Left ventricle myocardium inferior (tissue), 1 donor: ENCODE measurements at regions not wholly inside any gene's neighbourhood (a gene's known extent, or its start where the extent isn't known, plus 50 kb on each side); places are given as distances from the start of the nearest gene placed in this dataset.

Experiments
- DNase-seq: peaks from one replicate; pipeline ENCODE4 v3.0.0-alpha.2; 2020
- H3K27ac ChIP-seq: fragments of 200-600 bp; replicated peaks from 2 replicates; pipeline ENCODE4 v1.8.0; 2021
- H3K27me3 ChIP-seq: fragments of 200-600 bp; 2 replicates; pipeline ENCODE4 v1.8.0; 2021; ENCODE audit warnings: low read depth
- H3K36me3 ChIP-seq: fragments of 200-600 bp; 2 replicates; pipeline ENCODE4 v1.8.0; 2021
- H3K4me1 ChIP-seq: fragments of 200-600 bp; 2 replicates; pipeline ENCODE4 v1.8.0; 2021
- H3K4me3 ChIP-seq: fragments of 200-600 bp; 2 replicates; pipeline ENCODE4 v1.8.0; 2021; ENCODE audit warnings: mild to moderate bottlenecking, moderate library complexity
- H3K9me3 ChIP-seq: fragments of 200-600 bp; replicated peaks from 2 replicates; pipeline ENCODE4 v1.8.0; 2021
- CTCF ChIP-seq: fragments of 200-600 bp; IDR thresholded peaks from 2 replicates; pipeline ENCODE4 v1.8.0; 2021; ENCODE audit warnings: antibody characterized with exemption, mild to moderate bottlenecking, borderline replicate concordance
- intact Hi-C: fragments of 100-400 bp; cut with micrococcal nuclease; formaldehyde crosslinking; loops from one replicate; pipeline ENCODE4 v1.11.0; 2022
- donor health status: DM: no; HTN: yes; CAD: no; lungs with severe emphysema.

- no peaks in the 10 kb centered on the region for H3K9me3 ChIP-seq
- no peak for TF ChIP-seq CTCF
- intact Hi-C loops = no loop called here
- peaks cover 9% of the 10 kb centered on the region for H3K4me1 ChIP-seq
- no peak overlapping the region for H3K27ac ChIP-seq
- H3K27me3 ChIP-seq = no peaks in the 10 kb centered on the region
- DNase-seq = no peak
- no peak overlapping the region for H3K4me3 ChIP-seq
- H3K36me3 ChIP-seq = no peaks in the 10 kb centered on the region
Observed at GRCh38 chr13:44189085-44189484, 184.5 kb upstream of the SERP2 start.

- H3K36me3 ChIP-seq = no peaks in the 10 kb centered on the region
- intact Hi-C loops = no loop called here
- peak overlapping the region; percentile 12 for H3K4me3 ChIP-seq
- no peaks in the 10 kb centered on the region for H3K9me3 ChIP-seq
- H3K27ac ChIP-seq = peak overlapping the region; percentile 47
- TF ChIP-seq CTCF = no peak
- DNase-seq = no peak
- peaks cover 9% of the 10 kb centered on the region for H3K4me1 ChIP-seq
- H3K27me3 ChIP-seq = no peaks in the 10 kb centered on the region
Observed at GRCh38 chr13:44191103-44191502, 182.5 kb upstream of the SERP2 start.

- H3K27ac ChIP-seq = peak overlapping the region; percentile 47
- H3K9me3 ChIP-seq = no peaks in the 10 kb centered on the region
- intact Hi-C loops = no loop called here
- H3K36me3 ChIP-seq = no peaks in the 10 kb centered on the region
- H3K27me3 ChIP-seq = no peaks in the 10 kb centered on the region
- TF ChIP-seq CTCF = peak; percentile 81
- peaks cover 7% of the 10 kb centered on the region for H3K4me1 ChIP-seq
- peak overlapping the region; percentile 12 for H3K4me3 ChIP-seq
- DNase-seq = no peak
Observed at GRCh38 chr13:44191504-44192171, 182.0 kb upstream of the SERP2 start.

- TF ChIP-seq CTCF = no peak
- Histone ChIP-seq H3K36me3 (no peaks in the 10 kb centered on the region), H3K4me3 (no peak overlapping the region), H3K9me3 (no peaks in the 10 kb centered on the region), H3K4me1 (peaks cover 17% of the 10 kb centered on the region), H3K27me3 (no peaks in the 10 kb centered on the region), H3K27ac (no peak overlapping the region)
- DNase-seq = no peak
- intact Hi-C loops = no loop called here
Observed at GRCh38 chr13:44193731-44194130, 179.9 kb upstream of the SERP2 start.

GRCh38 chr13:44195245-44195644 lies 178.4 kb upstream of the SERP2 start:
- Histone ChIP-seq H3K4me1 (peaks cover 27% of the 10 kb centered on the region), H3K4me3 (no peak overlapping the region), H3K9me3 (no peaks in the 10 kb centered on the region), H3K27me3 (no peaks in the 10 kb centered on the region), H3K27ac (no peak overlapping the region), H3K36me3 (no peaks in the 10 kb centered on the region)
- no peak for DNase-seq
- intact Hi-C loops = no loop called here
- TF ChIP-seq CTCF = no peak
